ENCODE measurements at regions not wholly inside any gene's neighbourhood (a gene's known extent, or its start where the extent isn't known, plus 50 kb on each side); places are given as distances from the start of the nearest gene placed in this dataset.

DNA sequence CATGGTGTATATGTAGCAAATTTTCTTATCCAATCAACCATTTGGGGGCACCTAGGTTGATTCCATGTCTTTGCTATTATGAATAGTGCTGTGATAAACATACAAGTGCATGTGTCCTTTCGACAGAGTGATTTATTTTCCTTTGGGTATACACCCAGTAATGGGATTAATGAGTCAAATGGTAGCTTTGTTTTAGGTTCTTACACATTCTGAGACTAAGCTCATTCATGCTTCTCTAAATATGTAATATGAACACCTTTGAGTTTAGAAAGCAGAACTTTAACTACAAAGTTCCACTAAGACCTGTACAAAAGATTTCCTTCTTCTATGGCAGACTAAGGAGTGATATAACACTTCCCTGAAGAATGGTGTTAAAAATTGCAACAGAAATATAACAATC, 627.0 kb downstream of the KCNA4 start:
- no peak for TF ChIP-seq POLR2A (IDR thresholded peaks at IDR 0.05)
- TF ChIP-seq, protein P1, sequence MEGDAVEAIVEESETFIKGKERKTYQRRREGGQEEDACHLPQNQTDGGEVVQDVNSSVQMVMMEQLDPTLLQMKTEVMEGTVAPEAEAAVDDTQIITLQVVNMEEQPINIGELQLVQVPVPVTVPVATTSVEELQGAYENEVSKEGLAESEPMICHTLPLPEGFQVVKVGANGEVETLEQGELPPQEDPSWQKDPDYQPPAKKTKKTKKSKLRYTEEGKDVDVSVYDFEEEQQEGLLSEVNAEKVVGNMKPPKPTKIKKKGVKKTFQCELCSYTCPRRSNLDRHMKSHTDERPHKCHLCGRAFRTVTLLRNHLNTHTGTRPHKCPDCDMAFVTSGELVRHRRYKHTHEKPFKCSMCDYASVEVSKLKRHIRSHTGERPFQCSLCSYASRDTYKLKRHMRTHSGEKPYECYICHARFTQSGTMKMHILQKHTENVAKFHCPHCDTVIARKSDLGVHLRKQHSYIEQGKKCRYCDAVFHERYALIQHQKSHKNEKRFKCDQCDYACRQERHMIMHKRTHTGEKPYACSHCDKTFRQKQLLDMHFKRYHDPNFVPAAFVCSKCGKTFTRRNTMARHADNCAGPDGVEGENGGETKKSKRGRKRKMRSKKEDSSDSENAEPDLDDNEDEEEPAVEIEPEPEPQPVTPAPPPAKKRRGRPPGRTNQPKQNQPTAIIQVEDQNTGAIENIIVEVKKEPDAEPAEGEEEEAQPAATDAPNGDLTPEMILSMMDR (IDR thresholded peaks at IDR 0.05) = no peak
